Activated CD4-positive, alpha-beta T cell treated with anti-CD3 and anti-CD28 coated beads, Interleukin-10, Interleukin-2, amounts not matched to agents 100 ng/mL and 50 ng/mL, durations not matched to agents 16 hours and 8 hours (primary cell): ENCODE measurements at regions not wholly inside any gene's neighbourhood (a gene's known extent, or its start where the extent isn't known, plus 50 kb on each side); places are given as distances from the start of the nearest gene placed in this dataset.
"Not testable (repeated sequence)": the region's sequence is repeated elsewhere in the genome, so short reads cannot be mapped to it uniquely, and the experiment has no call there.

Source experiments
- DNase-seq: peaks from one replicate; pipeline ENCODE4 v3.0.0-alpha.2; 2020

- DNase-seq, result no peak
Observed at GRCh38 chr18:47727409-47727808, 203.1 kb downstream of the SMAD2 start.

- DNase-seq, result no peak
Observed at GRCh38 chr18:47726550-47726949, 203.9 kb downstream of the SMAD2 start.

DNA sequence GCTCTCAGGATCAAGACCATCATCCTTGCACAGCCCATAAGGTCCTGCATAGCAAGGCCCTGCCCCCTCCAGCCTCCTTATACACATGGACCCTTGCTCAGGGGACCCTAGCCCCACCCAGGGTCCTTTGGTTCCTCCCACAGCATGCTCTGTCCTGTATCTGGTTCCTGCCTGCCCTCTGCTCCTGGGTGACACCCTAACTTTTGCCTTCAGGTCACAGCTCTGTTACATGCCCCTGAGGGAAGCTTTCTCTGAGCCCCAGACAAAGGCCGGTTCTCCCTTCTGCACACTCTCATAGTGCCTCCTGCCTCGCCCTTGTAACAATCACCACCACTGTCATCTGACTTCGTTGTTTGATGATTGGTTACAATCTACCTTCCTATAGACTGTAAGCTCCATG is 204.8 kb downstream of the SMAD2 start:
- no peak for DNase-seq

DNA sequence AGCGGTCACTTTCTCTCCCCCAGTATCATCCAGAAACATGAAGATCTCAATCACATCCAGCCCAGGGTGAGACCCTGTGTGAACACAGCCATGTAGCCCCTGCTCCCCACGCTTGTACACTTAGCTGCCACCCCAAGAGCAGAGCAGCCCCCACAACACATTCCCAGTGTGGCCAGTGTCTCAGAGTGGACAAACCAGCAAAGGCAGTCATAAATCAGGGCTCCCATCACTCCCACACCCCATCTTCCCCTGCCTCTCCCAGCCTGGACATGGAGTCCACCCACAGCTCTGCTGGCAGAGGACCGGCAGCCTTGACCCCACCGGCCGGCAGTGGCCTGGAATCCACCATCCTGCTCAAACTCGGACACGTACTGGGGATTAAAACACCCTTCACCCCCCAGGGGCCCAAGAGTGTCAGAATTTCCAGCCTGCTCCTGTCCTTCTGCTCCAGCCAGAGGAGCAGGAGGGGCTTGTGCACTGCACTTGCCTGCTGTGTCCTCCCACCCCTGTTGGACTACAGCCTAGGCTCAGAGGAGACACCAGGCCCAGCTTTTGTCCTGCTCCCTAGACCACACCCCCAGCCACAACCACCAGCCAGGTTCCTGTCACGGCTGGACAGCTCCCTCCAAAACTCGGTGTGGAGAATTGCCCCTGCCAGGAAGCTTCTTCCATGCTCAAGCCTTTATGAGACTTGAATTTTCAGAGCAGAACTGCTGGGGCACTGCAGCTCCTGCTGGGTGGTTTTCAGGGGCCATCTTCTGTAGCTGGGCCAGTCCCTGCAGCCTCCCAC is 206.1 kb downstream of the SMAD2 start:
- DNase-seq, result no peak

DNA sequence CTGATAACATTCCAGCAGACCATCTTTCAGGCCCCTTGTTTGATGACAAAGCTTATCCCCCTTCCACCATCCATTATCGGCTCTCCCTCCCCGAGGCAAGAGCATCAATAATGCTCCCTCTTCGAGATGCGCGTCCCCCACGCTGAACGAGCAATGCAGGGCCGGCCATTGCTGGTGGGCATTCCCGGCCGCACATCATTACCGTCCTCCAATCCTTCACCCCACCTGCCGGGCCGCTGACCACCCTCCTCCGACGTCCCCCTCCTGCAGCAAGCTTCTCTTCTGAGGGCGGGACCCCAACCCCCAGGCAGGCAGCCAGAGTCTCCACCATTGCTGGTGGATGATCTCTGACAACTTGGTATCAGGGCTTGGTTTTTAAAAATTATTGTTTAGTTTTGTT is 208.6 kb downstream of the SMAD2 start:
- no peak for DNase-seq

DNA sequence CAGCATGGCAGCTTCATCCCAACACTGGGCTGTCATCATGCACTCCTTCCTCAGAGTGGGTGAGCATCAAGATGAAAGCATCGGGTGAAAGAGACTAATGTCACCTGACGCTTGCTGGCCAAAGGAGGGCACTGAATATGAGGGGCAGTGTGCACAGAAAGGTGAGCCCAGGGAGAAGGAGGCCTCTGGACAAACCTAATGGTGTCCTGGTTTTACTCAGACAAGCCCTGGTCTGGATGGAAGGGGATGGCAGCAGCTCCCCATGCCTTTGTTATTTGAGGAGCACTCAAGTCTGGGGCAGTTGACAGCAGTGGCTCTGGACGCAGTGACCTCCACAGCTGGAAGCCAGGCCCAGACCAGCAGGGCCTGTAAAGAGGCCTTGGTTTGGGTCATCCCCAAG is 209.7 kb downstream of the SMAD2 start:
- DNase-seq, result no peak

GRCh38 chr18:47719096-47719780 is 211.2 kb downstream of the SMAD2 start:
- DNase-seq, result no peak

GRCh38 chr18:47718646-47719045 is 211.8 kb downstream of the SMAD2 start:
- no peak for DNase-seq

DNA sequence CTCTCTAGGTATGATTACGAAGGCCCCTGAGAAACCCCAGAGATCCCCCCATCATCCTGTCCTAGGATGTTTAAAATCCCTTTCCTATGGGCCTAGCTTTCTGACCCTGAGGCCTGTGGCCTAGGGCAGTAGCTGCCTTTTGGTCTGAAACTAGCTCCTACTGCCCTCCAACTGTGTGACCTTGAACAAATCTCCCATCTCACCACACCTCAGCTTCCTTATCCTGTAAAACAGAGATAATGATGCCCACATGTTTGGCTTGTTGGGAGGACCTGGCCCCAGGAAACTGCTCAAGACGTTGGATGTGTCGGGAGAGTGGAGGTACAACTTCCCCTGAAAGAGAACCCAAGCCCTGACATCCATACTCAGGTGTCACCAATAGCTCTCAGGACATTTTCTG is 213.2 kb downstream of the SMAD2 start:
- DNase-seq, result no peak

GRCh38 chr18:47716632-47717185 is 213.8 kb downstream of the SMAD2 start:
- no peak for DNase-seq

GRCh38 chr18:47710451-47710850 is 220.0 kb downstream of the SMAD2 start:
- no peak for DNase-seq

- no peak for DNase-seq
Observed at GRCh38 chr18:47709556-47709955, 220.9 kb downstream of the SMAD2 start.

- DNase-seq, result no peak
Observed at GRCh38 chr18:47708206-47708605, 222.3 kb downstream of the SMAD2 start.

GRCh38 chr18:47701134-47701533 is 229.3 kb downstream of the SMAD2 start:
- no peak for DNase-seq

DNA sequence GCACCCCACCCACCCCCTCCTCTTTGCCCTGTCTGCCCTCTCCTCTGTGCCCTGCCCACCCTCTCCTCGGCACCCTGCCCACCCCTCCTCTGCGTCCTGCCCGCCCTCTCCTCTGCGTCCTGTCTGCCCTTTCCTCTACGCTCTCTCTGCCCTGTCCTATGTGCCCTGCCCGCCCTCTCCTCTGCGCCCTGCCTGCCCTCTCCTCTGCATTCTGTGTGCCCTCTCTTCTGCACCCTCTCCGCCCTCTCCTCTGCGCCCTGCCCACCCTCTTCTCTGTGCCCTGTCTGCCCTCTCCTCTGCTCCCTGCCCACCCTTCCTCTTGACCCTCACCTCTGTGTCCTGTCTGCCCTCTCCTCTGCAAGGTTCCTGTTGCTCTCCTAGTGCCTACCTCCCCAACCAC is 233.6 kb downstream of the SMAD2 start:
- no peak for DNase-seq

DNA sequence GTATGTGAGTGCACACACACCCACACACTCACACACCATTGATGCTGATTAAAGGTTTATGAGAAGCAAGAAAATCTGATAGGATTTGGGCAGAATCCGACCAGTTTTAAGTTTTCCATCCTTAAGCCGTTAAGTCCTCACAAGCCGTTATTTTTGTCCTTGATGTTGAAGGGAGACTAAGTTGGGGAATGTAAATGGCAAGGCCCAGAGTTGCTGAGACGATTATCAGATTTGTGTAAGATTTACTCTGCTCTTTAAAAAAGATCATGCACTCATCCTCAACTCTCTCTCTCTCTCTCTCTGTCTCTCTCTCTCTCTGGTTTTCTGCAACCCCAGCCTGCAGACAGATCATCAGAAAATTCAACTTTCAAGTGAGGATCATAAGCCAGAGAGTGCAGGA is 238.8 kb downstream of the SMAD2 start:
- no peak for DNase-seq

DNA sequence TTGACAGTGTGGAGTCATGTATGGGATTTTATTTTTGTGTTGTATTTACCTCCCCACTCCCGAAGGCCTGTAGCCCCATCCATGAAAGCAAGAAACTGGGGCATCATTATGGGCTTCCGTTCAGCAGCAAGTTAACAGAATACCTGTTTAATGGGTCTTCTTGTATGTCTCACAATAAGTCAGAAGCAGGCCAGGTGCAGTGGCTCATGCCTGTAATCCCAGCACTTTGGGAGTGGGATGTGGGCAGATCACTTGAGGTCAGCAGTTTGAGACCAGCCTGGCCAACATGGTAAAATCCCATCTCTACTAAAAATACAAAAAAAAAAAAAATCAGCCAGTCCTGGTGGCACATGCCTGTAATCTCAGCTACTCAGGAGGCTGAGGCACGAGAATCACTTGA is 239.7 kb downstream of the SMAD2 start:
- DNase-seq, result not testable (repeated sequence)

GRCh38 chr18:47689371-47689770 is 241.1 kb downstream of the SMAD2 start:
- DNase-seq, result no peak

- DNase-seq, result no peak
Observed at GRCh38 chr18:47686806-47687205, 243.7 kb downstream of the SMAD2 start.

DNA sequence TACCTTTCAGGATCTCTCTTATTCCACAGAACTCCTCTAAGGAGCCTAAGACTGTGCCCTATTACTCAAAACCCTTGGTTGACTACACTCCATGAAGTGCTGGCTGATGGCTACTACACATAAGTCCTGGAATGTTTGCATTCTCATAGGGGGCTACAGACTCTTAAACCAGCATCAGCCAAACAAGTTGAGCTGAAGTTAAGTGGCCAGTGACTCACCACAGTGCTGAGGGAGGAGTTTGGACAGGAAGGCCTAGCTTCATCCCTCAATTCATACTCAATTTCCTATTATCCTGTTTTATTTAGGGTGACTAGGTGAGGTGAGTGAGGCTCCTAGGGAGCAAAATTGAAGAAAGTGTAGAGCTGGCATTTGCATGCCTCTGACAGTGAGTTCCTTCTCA is 246.7 kb downstream of the SMAD2 start:
- no peak for DNase-seq

GRCh38 chr18:47682876-47683275 is 247.6 kb downstream of the SMAD2 start:
- DNase-seq, result no peak

DNA sequence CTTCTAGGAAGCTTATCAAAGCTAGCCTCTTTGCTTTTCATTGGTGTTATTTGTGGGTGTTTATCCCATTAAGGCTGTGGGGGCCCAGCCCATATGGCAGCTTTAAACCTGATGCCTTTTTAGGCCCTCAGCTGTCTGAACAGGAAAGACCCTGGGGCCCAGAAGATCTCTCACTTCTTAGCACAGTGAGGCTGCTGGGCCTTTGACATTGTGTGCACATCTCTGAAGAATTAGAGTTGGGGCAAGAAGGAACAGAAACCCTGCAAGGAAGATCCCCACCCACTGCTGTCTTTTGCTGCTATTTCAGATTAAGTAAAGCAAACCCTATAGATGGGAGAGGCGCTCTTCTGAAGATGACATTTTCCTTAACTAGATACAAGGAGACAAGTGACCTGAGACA is 250.0 kb downstream of the SMAD2 start:
- no peak for DNase-seq

- DNase-seq, result no peak
Observed at GRCh38 chr18:47679864-47680263, 250.6 kb downstream of the SMAD2 start.

GRCh38 chr18:47677952-47678351 is 252.5 kb downstream of the SMAD2 start:
- DNase-seq, result no peak
